Astrocyte (in vitro differentiated cells and primary cell): ENCODE measurements at regions not wholly inside any gene's neighbourhood (a gene's known extent, or its start where the extent isn't known, plus 50 kb on each side); places are given as distances from the start of the nearest gene placed in this dataset.

Source experiments
- DNase-seq: peaks from one replicate; pipeline ENCODE4 v3.0.0-alpha.2; 2010; ENCODE audit warnings: low read depth
- FAIRE-seq: peaks from 2 replicates; lab custom pipeline; 2011; peaks lifted over from hg19 to GRCh38; lab: Jason Lieb, UNC
- H2AFZ ChIP-seq: 2 replicates; pipeline ENCODE4 v1.6.0; 2012; ENCODE audit warnings: low read depth, low read length, inconsistent platforms
- H3K27ac ChIP-seq: 2 replicates; pipeline ENCODE4 v1.5.1; 2011; ENCODE audit warnings: low read depth, low read length, inconsistent platforms
- H3K27me3 ChIP-seq: 2 replicates; pipeline ENCODE4 v1.6.0; 2011; ENCODE audit warnings: low read length, inconsistent platforms; ENCODE audit not compliant: insufficient read depth
- H3K36me3 ChIP-seq: 2 replicates; pipeline ENCODE4 v1.5.1; 2011; ENCODE audit warnings: low read length, inconsistent platforms; ENCODE audit not compliant: insufficient read depth
- H3K4me1 ChIP-seq: 2 replicates; pipeline ENCODE4 v1.5.1; 2011; ENCODE audit warnings: low read length, inconsistent platforms; ENCODE audit not compliant: insufficient read depth
- H3K4me2 ChIP-seq: 2 replicates; pipeline ENCODE4 v1.6.0; 2012; ENCODE audit warnings: low read length, inconsistent platforms
- H3K4me3 ChIP-seq: 2 replicates; pipeline ENCODE4 v1.5.1; 2011; ENCODE audit warnings: low read depth, mild to moderate bottlenecking, low read length, inconsistent platforms; ENCODE audit not compliant: insufficient read depth
- H3K79me2 ChIP-seq: 2 replicates; pipeline ENCODE4 v1.6.0; 2012; ENCODE audit warnings: mild to moderate bottlenecking, low read length, inconsistent platforms; ENCODE audit not compliant: insufficient read depth
- H3K9ac ChIP-seq: 2 replicates; pipeline ENCODE4 v1.6.0; 2012; ENCODE audit warnings: mild to moderate bottlenecking, low read length, inconsistent platforms
- H3K9me3 ChIP-seq: 2 replicates; pipeline ENCODE4 v1.5.1; 2012; ENCODE audit warnings: low read depth, mild to moderate bottlenecking, low read length, inconsistent platforms; ENCODE audit not compliant: insufficient read depth
- H4K20me1 ChIP-seq: 2 replicates; pipeline ENCODE4 v1.6.0; 2012; ENCODE audit warnings: low read length, inconsistent platforms; ENCODE audit not compliant: insufficient read depth
- H3K27ac Mint-ChIP-seq: one replicate; pipeline ENCODE4 v1.8.0; 2021; ENCODE audit warnings: mild to moderate bottlenecking, mixed read lengths; ENCODE audit not compliant: unreplicated experiment
- H3K27me3 Mint-ChIP-seq: one replicate; pipeline ENCODE4 v1.8.0; 2021; ENCODE audit warnings: low read depth, mixed read lengths; ENCODE audit not compliant: unreplicated experiment
- H3K36me3 Mint-ChIP-seq: one replicate; pipeline ENCODE4 v1.8.0; 2021; ENCODE audit warnings: low read depth, mixed read lengths; ENCODE audit not compliant: unreplicated experiment
- H3K4me1 Mint-ChIP-seq: one replicate; pipeline ENCODE4 v1.8.0; 2021; ENCODE audit warnings: low read depth, mixed read lengths; ENCODE audit not compliant: unreplicated experiment
- H3K4me3 Mint-ChIP-seq: one replicate; pipeline ENCODE4 v1.8.0; 2021; ENCODE audit warnings: mild to moderate bottlenecking, moderate library complexity, mixed read lengths; ENCODE audit not compliant: unreplicated experiment
- H3K9me3 Mint-ChIP-seq: one replicate; pipeline ENCODE4 v1.8.0; 2021; ENCODE audit warnings: mild to moderate bottlenecking, mixed read lengths; ENCODE audit not compliant: unreplicated experiment
- CTCF ChIP-seq: IDR thresholded peaks from 2 replicates; pipeline ENCODE4 v1.5.1; 2011; ENCODE audit warnings: low read depth, mild to moderate bottlenecking, inconsistent platforms, low read length, moderate library complexity; ENCODE audit not compliant: insufficient read depth
- EZH2 ChIP-seq: IDR thresholded peaks from 2 replicates; pipeline ENCODE4 v1.6.1; 2012; ENCODE audit warnings: mild to moderate bottlenecking, low read length, inconsistent platforms; ENCODE audit not compliant: insufficient read depth

GRCh38 chr12:60935981-60936761, 1324.0 kb upstream of the USP15 start:
- Histone ChIP-seq H3K36me3 (no peaks in the 10 kb centered on the region), H4K20me1 (no peaks in the 10 kb centered on the region), H3K4me1 (no peaks in the 10 kb centered on the region), H3K4me3 (no peak overlapping the region), H3K27ac (no peak overlapping the region), H3K9me3 (peaks cover 5% of the 10 kb centered on the region), H3K9ac (no peak overlapping the region), H3K27me3 (no peaks in the 10 kb centered on the region), H3K4me2 (no peak overlapping the region), H2AFZ (no peak overlapping the region), H3K79me2 (no peaks in the 10 kb centered on the region)
- Mint-ChIP-seq H3K9me3 (peaks cover 12% of the 10 kb centered on the region), H3K36me3 (no peaks in the 10 kb centered on the region), H3K4me3 (no peak overlapping the region), H3K27me3 (no peaks in the 10 kb centered on the region), H3K27ac (no peak overlapping the region), H3K4me1 (no peaks in the 10 kb centered on the region)
- DNase-seq (no peak), FAIRE-seq (no peak)
- no peak for TF ChIP-seq CTCF
- TF ChIP-seq EZH2, result no peak

GRCh38 chr12:60947533-60947932, 1312.7 kb upstream of the USP15 start:
- no peak overlapping the region for H3K4me3 Mint-ChIP-seq
- H2AFZ ChIP-seq, result no peak overlapping the region
- no peak overlapping the region for H3K27ac Mint-ChIP-seq
- FAIRE-seq, result no peak
- no peaks in the 10 kb centered on the region for H3K79me2 ChIP-seq
- no peak overlapping the region for H3K4me3 ChIP-seq
- no peaks in the 10 kb centered on the region for H3K9me3 ChIP-seq
- no peaks in the 10 kb centered on the region for H3K27me3 Mint-ChIP-seq
- no peaks in the 10 kb centered on the region for H3K36me3 Mint-ChIP-seq
- no peaks in the 10 kb centered on the region for H3K9me3 Mint-ChIP-seq
- H3K27me3 ChIP-seq, result no peaks in the 10 kb centered on the region
- H4K20me1 ChIP-seq, result no peaks in the 10 kb centered on the region
- no peaks in the 10 kb centered on the region for H3K36me3 ChIP-seq
- H3K4me1 Mint-ChIP-seq, result no peaks in the 10 kb centered on the region
- no peak for TF ChIP-seq EZH2
- TF ChIP-seq CTCF, result no peak
- no peak overlapping the region for H3K27ac ChIP-seq
- H3K4me1 ChIP-seq, result no peaks in the 10 kb centered on the region
- H3K9ac ChIP-seq, result no peak overlapping the region
- DNase-seq, result no peak
- no peak overlapping the region for H3K4me2 ChIP-seq

DNA sequence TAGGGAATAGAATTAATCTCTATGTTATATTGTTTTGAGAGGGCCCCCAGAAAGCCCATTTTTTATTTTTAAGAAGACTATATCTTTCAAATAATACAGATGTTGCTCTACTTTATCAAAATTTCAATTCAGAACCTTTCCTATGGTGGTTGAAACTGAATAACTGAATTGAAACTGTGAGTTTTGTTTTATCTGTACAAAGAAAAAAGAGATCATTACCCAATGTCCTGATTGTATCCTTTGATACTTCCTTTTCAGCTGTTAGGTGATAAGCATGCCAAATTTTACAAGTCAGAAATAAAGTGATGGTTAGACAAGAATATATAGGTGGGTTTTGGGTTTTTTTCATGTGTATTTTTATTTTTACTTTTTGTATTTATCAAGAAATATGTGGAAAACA, 1293.1 kb upstream of the USP15 start:
- H3K9me3 Mint-ChIP-seq, result no peaks in the 10 kb centered on the region
- no peak overlapping the region for H3K27ac Mint-ChIP-seq
- FAIRE-seq (no peak), DNase-seq (no peak)
- Histone ChIP-seq H2AFZ (no peak overlapping the region), H4K20me1 (no peaks in the 10 kb centered on the region), H3K4me2 (no peak overlapping the region), H3K4me3 (no peak overlapping the region), H3K27me3 (no peaks in the 10 kb centered on the region), H3K27ac (no peak overlapping the region), H3K79me2 (no peaks in the 10 kb centered on the region), H3K9ac (no peak overlapping the region), H3K9me3 (no peaks in the 10 kb centered on the region), H3K4me1 (no peaks in the 10 kb centered on the region), H3K36me3 (no peaks in the 10 kb centered on the region)
- H3K27me3 Mint-ChIP-seq, result no peaks in the 10 kb centered on the region
- H3K4me1 Mint-ChIP-seq, result no peaks in the 10 kb centered on the region
- TF ChIP-seq CTCF, result no peak
- TF ChIP-seq EZH2, result no peak
- no peak overlapping the region for H3K4me3 Mint-ChIP-seq
- no peaks in the 10 kb centered on the region for H3K36me3 Mint-ChIP-seq
